ENCODE measurements at regions not wholly inside any gene's neighbourhood (a gene's known extent, or its start where the extent isn't known, plus 50 kb on each side); places are given as distances from the start of the nearest gene placed in this dataset.

- Histone ChIP-seq H4K20me1 (ENCODE audit: insufficient read depth) (no peaks in the 10 kb centered on the region), H3K4me3 (no peak overlapping the region), H3K9ac (no peak overlapping the region), H3K9me2 (ENCODE audit: insufficient read depth) (no peaks in the 10 kb centered on the region), H3K27me3 (replicated peaks; ENCODE audit: insufficient read depth) (no peaks in the 10 kb centered on the region), H3K36me3 (ENCODE audit: low read depth) (no peaks in the 10 kb centered on the region), H3K9me3 (ENCODE audit: low read depth) (no peaks in the 10 kb centered on the region), H2AFZ (no peak overlapping the region), H3K4me2 (ENCODE audit: unreplicated experiment) (no peak overlapping the region), H3K27ac (no peak overlapping the region), H3K4me1 (ENCODE audit: insufficient read depth) (no peaks in the 10 kb centered on the region), H3K79me2 (ENCODE audit: insufficient read depth) (no peaks in the 10 kb centered on the region), H3F3A (ENCODE audit: insufficient read depth) (no peaks in the 10 kb centered on the region)
- no peak for TF ChIP-seq EZH2phosphoT487 (IDR thresholded peaks at IDR 0.05; ENCODE audit: insufficient read depth, low read depth)
- TF ChIP-seq EZH2 (IDR thresholded peaks at IDR 0.05; ENCODE audit: insufficient read depth, poor library complexity, severe bottlenecking), result no peak
- no peak for DNase-seq
- in situ Hi-C loops (cut with MboI), result no loop called here
- 32 to 38% methylated on average over 3 of the region's 3 CpGs for WGBS, 2 experiments (ENCODE audit: low coverage in 1 of 2, low lambda C conversion rate in 2 of 2, missing lambda C conversion rate in 2 of 2)
Measured at GRCh38 chr4:45568694-45569093, 555.2 kb downstream of the GABRG1 start.

DNA sequence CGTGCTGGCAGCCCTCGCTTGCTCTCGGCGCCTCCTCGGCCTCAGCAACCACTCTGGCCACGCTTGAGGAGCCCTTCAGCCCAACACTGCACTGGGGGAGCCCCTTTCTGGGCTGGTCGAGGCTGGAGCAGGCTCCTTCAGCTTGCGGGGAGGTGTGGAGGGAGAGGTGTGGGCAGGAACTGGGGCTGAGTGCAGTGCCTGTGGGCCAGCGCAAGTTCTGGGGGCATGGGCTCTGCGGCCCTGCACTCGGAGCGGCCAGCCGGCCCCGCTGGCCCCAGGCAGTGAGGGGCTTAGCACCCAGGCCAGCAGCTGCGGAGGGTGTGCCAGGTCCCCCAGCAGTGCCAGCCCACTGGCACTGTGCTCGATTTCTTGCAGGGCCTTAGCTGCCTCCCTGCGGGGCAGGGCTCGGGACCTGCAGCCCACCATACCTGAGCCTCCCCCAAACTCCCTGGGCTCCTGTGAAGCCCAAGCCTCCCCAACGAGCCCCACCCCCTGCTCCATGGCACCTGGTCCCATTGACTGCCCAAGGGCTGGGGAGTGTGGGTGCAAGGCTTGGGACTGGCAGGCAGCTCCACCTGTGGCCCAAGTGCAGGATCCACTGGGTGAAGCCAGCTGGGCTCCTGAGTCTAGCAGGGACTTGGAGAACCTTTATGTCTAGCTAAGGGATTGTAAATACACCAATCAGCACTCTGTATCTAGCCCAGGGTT, 556.8 kb downstream of the GABRG1 start:
- no peaks in the 10 kb centered on the region for H4K20me1 ChIP-seq (ENCODE audit: insufficient read depth)
- no peaks in the 10 kb centered on the region for H3K4me1 ChIP-seq (ENCODE audit: insufficient read depth)
- H3K27ac ChIP-seq, result no peak overlapping the region
- no peak overlapping the region for H3K4me3 ChIP-seq
- H3K79me2 ChIP-seq (ENCODE audit: insufficient read depth), result no peaks in the 10 kb centered on the region
- no peaks in the 10 kb centered on the region for H3F3A ChIP-seq (ENCODE audit: insufficient read depth)
- in situ Hi-C loops (cut with MboI), result no loop called here
- no peak overlapping the region for H3K9ac ChIP-seq
- H3K4me2 ChIP-seq (ENCODE audit: unreplicated experiment), result no peak overlapping the region
- 44 to 49% methylated on average over 15 to 19 of the region's 19 CpGs for WGBS, 2 experiments (ENCODE audit: low coverage in 1 of 2, low lambda C conversion rate in 2 of 2, missing lambda C conversion rate in 2 of 2)
- no peaks in the 10 kb centered on the region for H3K9me3 ChIP-seq (ENCODE audit: low read depth)
- DNase-seq, result no peak
- no peaks in the 10 kb centered on the region for H3K27me3 ChIP-seq (replicated peaks; ENCODE audit: insufficient read depth)
- TF ChIP-seq EZH2phosphoT487 (IDR thresholded peaks at IDR 0.05; ENCODE audit: insufficient read depth, low read depth), result no peak
- TF ChIP-seq EZH2 (IDR thresholded peaks at IDR 0.05; ENCODE audit: insufficient read depth, poor library complexity, severe bottlenecking), result no peak
- no peaks in the 10 kb centered on the region for H3K9me2 ChIP-seq (ENCODE audit: insufficient read depth)
- no peak overlapping the region for H2AFZ ChIP-seq
- H3K36me3 ChIP-seq (ENCODE audit: low read depth), result no peaks in the 10 kb centered on the region

GRCh38 chr4:45554423-45554822, 569.4 kb downstream of the GABRG1 start:
- no peaks in the 10 kb centered on the region for H3K27me3 ChIP-seq (replicated peaks; ENCODE audit: insufficient read depth)
- H3K9ac ChIP-seq, result no peak overlapping the region
- no peaks in the 10 kb centered on the region for H3F3A ChIP-seq (ENCODE audit: insufficient read depth)
- no peaks in the 10 kb centered on the region for H4K20me1 ChIP-seq (ENCODE audit: insufficient read depth)
- H3K9me2 ChIP-seq (ENCODE audit: insufficient read depth), result no peaks in the 10 kb centered on the region
- H3K79me2 ChIP-seq (ENCODE audit: insufficient read depth), result no peaks in the 10 kb centered on the region
- H3K4me3 ChIP-seq, result no peak overlapping the region
- H3K9me3 ChIP-seq (ENCODE audit: low read depth), result no peaks in the 10 kb centered on the region
- peak; percentile 38 for DNase-seq
- H3K4me1 ChIP-seq (ENCODE audit: insufficient read depth), result no peaks in the 10 kb centered on the region
- in situ Hi-C loops (cut with MboI), result no loop called here
- H3K4me2 ChIP-seq (ENCODE audit: unreplicated experiment), result no peak overlapping the region
- H3K36me3 ChIP-seq (ENCODE audit: low read depth), result no peaks in the 10 kb centered on the region
- H2AFZ ChIP-seq, result no peak overlapping the region
- 16 to 25% methylated on average over 1 of the region's 1 CpG for whole genome bisulfite sequencing, 2 experiments (ENCODE audit: low coverage in 1 of 2, low lambda C conversion rate in 2 of 2, missing lambda C conversion rate in 2 of 2)
- H3K27ac ChIP-seq, result no peak overlapping the region
- TF ChIP-seq EZH2 (IDR thresholded peaks at IDR 0.05; ENCODE audit: insufficient read depth, poor library complexity, severe bottlenecking) (no peak), EZH2phosphoT487 (IDR thresholded peaks at IDR 0.05; ENCODE audit: insufficient read depth, low read depth) (no peak)

DNA sequence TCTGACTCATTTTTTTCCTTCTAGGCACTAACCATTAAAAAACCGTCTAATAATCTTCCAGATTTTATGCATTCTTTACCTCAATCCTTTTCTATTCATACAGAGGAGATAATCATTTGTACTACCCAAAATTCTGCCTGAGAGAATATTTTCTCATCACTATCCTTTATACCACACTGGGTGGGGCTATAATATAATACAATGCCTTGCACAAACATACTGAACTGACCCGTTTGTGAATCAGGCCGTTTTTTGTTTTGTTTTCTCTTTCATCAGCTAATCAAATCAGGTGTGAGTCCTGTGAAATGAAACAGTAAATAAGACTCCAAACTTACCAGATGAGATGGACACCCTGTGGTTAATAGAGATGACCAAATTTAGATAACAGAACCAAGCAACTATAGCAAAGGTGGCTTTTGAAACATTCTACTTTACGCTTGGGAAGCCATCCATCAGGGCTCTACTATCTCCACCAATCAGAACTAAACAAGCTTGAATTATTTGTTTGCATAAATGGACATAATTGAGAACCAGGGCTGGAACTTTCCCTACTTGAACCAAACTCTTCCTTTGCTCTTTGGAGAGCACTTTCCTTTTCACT, 573.0 kb downstream of the GABRG1 start:
- TF ChIP-seq EZH2 (IDR thresholded peaks at IDR 0.05; ENCODE audit: insufficient read depth, poor library complexity, severe bottlenecking) (no peak), EZH2phosphoT487 (IDR thresholded peaks at IDR 0.05; ENCODE audit: insufficient read depth, low read depth) (no peak)
- Histone ChIP-seq H3K27me3 (replicated peaks; ENCODE audit: insufficient read depth) (no peaks in the 10 kb centered on the region), H3K27ac (no peak overlapping the region), H3K9me2 (ENCODE audit: insufficient read depth) (no peaks in the 10 kb centered on the region), H3K79me2 (ENCODE audit: insufficient read depth) (no peaks in the 10 kb centered on the region), H3K36me3 (ENCODE audit: low read depth) (no peaks in the 10 kb centered on the region), H3K4me3 (no peak overlapping the region), H4K20me1 (ENCODE audit: insufficient read depth) (no peaks in the 10 kb centered on the region), H3F3A (ENCODE audit: insufficient read depth) (no peaks in the 10 kb centered on the region), H3K9ac (no peak overlapping the region), H3K9me3 (ENCODE audit: low read depth) (no peaks in the 10 kb centered on the region), H3K4me2 (ENCODE audit: unreplicated experiment) (no peak overlapping the region), H2AFZ (peak overlapping the region; percentile 68), H3K4me1 (ENCODE audit: insufficient read depth) (no peaks in the 10 kb centered on the region)
- WGBS, 2 experiments (ENCODE audit: low coverage in 1 of 2, low lambda C conversion rate in 2 of 2, missing lambda C conversion rate in 2 of 2), result 11 to 12% methylated on average over 4 of the region's 4 CpGs
- in situ Hi-C loops (cut with MboI), result no loop called here
- peak; percentile 23 for DNase-seq
